Activated CD4-positive, alpha-beta T cell treated with anti-CD3 and anti-CD28 coated beads for 4 hours (primary cell): ENCODE measurements at regions not wholly inside any gene's neighbourhood (a gene's known extent, or its start where the extent isn't known, plus 50 kb on each side); places are given as distances from the start of the nearest gene placed in this dataset.

ENCODE experiments used
- DNase-seq, 2 donors: peaks; one replicate each; pipeline ENCODE4 v3.0.0-alpha.2; 2020

DNA sequence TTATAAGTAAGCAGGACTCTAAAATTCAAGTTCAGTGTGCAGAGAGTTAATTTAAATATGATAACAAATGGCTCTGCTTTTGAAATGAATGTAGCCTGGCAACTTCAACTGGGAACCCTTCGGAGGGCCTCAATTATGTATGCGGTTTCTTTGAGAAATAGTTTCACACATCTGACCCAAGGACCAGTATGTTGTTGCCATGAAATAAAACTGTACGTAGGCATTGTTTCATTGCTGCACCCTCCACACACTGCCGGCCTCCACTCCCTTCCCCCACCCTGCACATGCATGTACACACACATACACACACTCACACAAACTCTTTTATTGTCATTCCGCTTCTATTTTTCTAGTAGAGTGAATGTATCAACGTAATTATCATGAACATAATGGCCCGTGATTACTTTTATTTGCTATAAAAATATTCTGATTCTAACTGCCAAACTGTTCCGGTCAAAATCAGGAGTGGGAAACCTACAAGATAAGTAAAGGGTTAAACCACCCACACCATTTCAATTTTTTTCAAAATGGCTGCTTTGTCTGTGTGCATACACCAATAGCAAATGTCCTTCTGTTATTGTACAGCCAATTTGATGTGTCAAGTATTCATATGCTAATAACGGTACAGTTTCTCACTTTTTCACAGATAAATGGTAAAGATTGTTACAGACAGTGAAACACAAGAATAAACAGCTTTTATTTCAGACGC, 215.5 kb upstream of the TMEM161B start:
- DNase-seq: no peak

- no peak for DNase-seq
Measured at GRCh38 chr5:88480801-88481499, 212.3 kb upstream of the TMEM161B start.

- no peak for DNase-seq
Measured at GRCh38 chr5:88480245-88480644, 211.6 kb upstream of the TMEM161B start.

GRCh38 chr5:88474574-88474973, 205.9 kb upstream of the TMEM161B start:
- DNase-seq: no peak

- DNase-seq: no peak
Measured at GRCh38 chr5:88470745-88471144, 202.1 kb upstream of the TMEM161B start.

GRCh38 chr5:88459971-88460370, 191.3 kb upstream of the TMEM161B start:
- DNase-seq: no peak

DNA sequence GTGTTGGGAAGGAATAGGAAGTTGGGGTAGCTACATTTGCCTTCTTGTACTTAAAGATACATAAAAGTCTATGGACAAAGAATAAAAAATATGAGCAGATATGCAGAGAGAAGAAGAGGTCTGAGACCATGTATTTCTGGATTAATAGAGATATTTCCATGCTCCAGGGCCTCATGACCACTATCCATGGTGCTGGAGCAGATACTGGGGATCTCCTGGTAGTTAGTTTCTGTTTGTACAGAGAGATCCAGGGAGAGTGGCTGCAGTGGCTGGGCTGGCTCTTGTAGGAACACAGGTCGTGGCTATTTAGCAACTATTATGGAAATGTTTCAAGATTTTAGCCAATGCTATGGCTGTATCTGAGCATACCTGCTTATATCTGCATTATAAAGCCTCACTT, 184.2 kb upstream of the TMEM161B start:
- DNase-seq: no peak

- no peak for DNase-seq
Measured at GRCh38 chr5:88450239-88450638, 181.6 kb upstream of the TMEM161B start.

- no peak for DNase-seq
Measured at GRCh38 chr5:88438006-88438405, 169.4 kb upstream of the TMEM161B start.

DNA sequence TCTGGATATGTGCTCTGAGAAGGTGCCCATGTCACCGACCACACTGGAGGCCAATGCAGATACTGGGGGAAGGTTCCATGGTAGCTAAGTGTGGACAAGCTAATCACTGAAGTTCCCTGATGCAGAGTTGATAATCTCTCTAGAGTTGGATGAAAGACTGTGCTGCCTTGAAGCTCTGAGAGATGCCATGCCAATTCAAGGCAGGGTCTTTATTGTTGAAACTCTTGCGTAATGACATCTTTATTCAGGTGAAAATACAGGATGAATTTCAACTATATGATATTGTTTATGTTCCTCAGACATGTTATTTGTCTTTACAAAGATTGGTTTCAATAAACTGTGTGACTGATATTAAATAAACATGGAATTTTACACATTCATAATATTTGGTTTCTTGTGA, 167.6 kb upstream of the TMEM161B start:
- no peak for DNase-seq

DNA sequence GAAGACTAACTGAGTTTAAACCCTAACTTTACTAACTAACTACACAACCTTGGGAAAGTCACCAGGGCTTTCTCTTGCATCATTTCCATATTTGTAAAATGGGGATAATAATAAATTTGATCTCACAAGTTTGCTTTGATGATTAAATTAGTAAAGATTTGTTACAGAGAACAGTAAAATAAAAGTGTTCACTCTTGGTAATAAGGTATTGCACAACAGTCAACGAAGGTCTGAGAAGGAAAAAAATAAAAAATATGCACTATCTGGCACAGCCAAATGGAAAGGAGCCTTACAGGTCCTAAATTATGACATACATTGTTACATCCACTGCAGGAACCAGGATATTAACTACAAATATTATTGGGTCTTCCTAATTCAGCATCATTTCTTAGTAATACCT, 160.0 kb upstream of the TMEM161B start:
- DNase-seq: no peak

DNA sequence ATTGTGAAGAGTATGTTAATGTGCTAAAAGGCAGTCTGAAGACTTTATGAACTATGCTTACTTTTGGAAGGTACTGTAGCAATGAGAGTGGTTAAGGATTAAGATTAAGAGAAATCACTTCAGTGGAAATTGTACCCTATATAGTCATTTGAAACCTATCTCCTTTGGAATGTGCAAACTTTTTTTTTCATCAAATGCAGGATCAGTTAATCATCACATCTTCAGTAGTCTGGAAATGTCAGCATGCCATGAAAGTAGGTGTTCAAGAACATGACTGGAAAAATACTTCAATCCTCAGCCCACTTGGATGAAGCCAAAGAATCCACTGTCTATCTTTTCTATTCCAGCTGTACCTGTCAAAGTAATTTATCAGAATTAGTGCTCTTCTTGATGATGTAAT, 157.8 kb upstream of the TMEM161B start:
- DNase-seq: no peak

GRCh38 chr5:88425124-88425523, 156.5 kb upstream of the TMEM161B start:
- no peak for DNase-seq

DNA sequence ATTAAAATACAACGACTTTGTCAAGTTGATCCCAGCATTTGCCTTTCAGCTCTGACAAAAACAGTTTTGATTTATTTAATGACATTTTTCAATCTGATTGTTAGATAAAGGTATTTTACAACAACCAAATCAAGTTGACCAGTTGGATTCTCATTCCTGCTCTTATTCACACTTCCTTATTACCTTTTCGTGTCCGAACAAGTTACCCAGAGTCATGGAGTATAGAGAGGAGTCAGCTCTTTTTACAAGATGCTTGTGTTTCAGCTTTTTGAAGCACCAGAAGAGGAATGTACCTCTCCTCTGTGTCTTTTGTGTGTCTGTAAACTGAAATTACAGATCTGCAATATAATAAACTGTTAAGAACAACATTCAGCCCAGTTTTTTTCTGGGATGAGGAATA, 151.3 kb upstream of the TMEM161B start:
- no peak for DNase-seq

- DNase-seq: no peak
Measured at GRCh38 chr5:88407341-88407740, 138.7 kb upstream of the TMEM161B start.

- DNase-seq: no peak
Measured at GRCh38 chr5:88405783-88406182, 137.1 kb upstream of the TMEM161B start.

GRCh38 chr5:88404405-88404804, 135.8 kb upstream of the TMEM161B start:
- DNase-seq: no peak

DNA sequence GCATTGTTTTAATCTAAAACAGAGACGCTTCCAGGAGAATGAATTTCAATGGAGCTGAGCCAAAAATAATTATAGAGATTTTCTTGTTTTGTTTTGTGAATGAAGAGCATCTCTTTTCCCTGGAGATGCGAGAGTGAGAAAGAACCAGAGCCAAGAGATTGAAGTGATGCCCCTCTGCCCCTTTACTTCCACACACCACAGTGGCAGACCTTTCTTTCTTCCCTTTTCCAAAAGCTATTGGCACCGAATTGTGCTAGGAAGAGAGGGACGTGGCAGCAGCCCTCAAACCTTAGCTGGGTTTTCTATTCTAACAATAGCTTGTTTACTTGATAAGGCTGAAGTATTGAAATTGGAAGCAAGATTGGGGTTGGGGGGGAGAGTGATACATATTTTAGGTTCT, 133.0 kb upstream of the TMEM161B start:
- DNase-seq: no peak

GRCh38 chr5:88401228-88401627, 132.6 kb upstream of the TMEM161B start:
- DNase-seq: no peak

GRCh38 chr5:88399561-88399960, 130.9 kb upstream of the TMEM161B start:
- no peak for DNase-seq

GRCh38 chr5:88398316-88398715, 129.7 kb upstream of the TMEM161B start:
- no peak for DNase-seq

- DNase-seq: no peak
Measured at GRCh38 chr5:88396751-88397281, 128.2 kb upstream of the TMEM161B start.

DNA sequence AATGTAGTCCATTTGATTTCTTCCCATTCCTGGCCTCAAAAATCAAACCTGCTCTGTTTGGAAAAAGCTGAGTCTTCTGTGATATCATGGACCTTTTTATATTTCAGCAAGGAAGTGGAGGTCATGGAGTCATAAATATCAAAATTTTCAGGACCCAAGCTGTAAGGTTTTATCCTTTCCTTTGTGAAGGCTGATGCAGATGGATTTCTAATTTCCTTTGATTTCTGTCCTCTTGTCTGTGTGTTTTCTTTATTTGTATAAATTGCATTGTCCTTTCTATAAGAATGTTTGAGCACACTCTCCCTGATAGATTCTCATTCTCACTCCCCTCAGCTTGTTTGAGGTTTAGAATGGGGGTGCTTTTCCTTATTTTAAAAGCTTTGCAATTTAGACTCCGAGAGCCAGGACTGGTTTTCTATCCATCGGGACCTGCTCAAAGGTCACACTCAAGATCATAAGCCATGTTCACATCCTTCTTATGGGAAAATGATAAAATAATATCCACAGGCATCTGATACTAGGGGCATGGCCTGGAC, 127.4 kb upstream of the TMEM161B start:
- DNase-seq: no peak

GRCh38 chr5:88395264-88395663, 126.6 kb upstream of the TMEM161B start:
- no peak for DNase-seq
